GM18867 (cell line): ENCODE measurements at regions not wholly inside any gene's neighbourhood (a gene's known extent, or its start where the extent isn't known, plus 50 kb on each side); places are given as distances from the start of the nearest gene placed in this dataset.
"Not testable (repeated sequence)": the region's sequence is repeated elsewhere in the genome, so short reads cannot be mapped to it uniquely, and the experiment has no call there.

Source experiments
- ATAC-seq: cut with Tn5 transposase; IDR thresholded peaks from one replicate; pipeline ENCODE4 v1.9.1; 2021; ENCODE audit warnings: mild to moderate bottlenecking, moderate library complexity; ENCODE audit not compliant: unreplicated experiment

DNA sequence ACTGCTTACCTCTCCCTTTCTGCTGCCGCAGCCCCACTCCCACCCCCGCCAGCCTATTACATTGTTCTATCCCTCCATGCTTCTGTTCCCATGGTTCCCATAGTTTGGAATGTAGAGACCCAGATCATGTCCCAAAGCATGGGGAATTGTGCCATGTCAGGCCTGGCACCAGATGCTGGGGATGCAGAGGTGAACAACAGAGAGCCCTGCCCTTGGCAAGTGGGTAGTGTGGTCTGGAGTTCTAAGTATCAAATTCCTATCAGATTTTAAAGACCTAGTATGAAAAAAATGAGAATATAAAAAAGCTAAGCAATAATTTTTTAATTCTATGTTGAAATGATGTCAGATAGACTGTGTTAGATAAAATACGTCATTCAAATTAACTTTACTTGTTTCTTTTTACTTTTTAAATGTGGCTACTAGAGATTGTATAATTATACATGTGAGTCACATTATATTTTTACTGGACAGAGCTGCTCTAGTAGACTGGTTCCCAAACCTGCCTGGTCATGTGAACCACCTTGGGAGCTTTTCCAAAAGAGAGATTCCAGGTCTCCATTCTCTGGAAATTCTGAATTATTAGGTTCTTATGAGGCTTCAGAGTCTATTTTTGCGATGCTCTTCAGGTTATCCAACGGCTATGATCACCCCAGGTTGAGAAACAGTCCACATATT, 113.0 kb upstream of the DAB1 start:
- no peak for ATAC-seq

GRCh38 chr1:57532299-57532698, 108.4 kb upstream of the DAB1 start:
- ATAC-seq, result no peak

GRCh38 chr1:57530911-57531260, 107.0 kb upstream of the DAB1 start:
- not testable (repeated sequence) for ATAC-seq

DNA sequence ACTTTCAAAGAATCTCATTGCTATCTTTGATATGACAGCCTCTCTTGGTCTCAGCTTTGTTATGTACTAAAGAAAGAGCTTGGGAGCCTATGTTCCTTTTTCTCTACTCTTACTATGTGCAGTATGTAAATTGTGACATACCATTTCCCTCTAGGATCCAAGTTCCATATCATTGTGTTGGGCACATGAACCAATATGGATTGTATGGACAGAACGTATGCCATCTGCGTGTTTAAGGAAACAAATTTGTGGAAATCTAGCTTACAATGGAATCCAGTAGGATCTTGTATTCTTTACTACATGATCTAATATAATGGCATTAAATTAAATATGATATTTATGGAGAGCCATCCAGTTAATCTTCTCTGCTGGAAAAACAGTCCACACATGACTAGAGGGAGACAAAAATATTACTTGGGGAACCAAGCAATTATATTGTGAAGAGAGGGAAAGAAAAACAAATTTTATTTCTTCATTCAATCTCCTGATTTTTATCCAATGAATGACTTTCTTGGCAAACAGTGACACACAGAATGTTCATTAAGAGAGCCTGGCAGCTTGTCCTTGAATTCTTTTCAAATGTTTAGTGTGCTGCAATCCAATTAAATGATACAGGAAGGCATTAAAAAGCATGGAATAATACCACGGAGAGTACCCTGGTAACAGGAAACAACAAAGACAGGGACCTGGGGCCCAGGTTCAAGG, 106.5 kb upstream of the DAB1 start:
- ATAC-seq, result no peak

GRCh38 chr1:57522575-57522974, 98.7 kb upstream of the DAB1 start:
- ATAC-seq, result no peak

- no peak for ATAC-seq
Observed at GRCh38 chr1:57520743-57521515, 97.1 kb upstream of the DAB1 start.

- no peak for ATAC-seq
Observed at GRCh38 chr1:57518496-57518895, 94.6 kb upstream of the DAB1 start.

GRCh38 chr1:57517587-57518374, 93.9 kb upstream of the DAB1 start:
- no peak for ATAC-seq

- ATAC-seq, result no peak
Observed at GRCh38 chr1:57512386-57512785, 88.5 kb upstream of the DAB1 start.

DNA sequence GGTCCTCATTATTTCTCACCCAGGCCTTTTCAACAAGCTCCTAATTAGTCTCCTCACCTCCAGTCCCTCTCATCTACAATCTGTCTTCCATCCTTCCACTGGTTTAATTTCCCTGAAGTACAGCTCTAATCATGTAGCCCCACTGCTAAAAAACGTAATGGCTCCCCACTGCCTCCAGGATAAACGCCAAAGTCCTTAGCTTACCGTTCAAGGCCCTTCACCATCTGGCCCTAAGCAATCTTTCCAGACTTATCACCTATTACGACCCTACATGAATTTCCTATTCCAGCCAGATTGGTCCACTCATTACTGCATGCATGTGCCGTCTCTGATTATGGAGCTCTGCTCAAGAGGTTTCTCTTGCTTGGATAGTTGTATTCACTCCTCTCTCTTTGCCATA, 83.1 kb upstream of the DAB1 start:
- no peak for ATAC-seq

GRCh38 chr1:57503337-57503736, 79.5 kb upstream of the DAB1 start:
- ATAC-seq, result no peak

- ATAC-seq, result no peak
Observed at GRCh38 chr1:57500136-57500830, 76.4 kb upstream of the DAB1 start.

DNA sequence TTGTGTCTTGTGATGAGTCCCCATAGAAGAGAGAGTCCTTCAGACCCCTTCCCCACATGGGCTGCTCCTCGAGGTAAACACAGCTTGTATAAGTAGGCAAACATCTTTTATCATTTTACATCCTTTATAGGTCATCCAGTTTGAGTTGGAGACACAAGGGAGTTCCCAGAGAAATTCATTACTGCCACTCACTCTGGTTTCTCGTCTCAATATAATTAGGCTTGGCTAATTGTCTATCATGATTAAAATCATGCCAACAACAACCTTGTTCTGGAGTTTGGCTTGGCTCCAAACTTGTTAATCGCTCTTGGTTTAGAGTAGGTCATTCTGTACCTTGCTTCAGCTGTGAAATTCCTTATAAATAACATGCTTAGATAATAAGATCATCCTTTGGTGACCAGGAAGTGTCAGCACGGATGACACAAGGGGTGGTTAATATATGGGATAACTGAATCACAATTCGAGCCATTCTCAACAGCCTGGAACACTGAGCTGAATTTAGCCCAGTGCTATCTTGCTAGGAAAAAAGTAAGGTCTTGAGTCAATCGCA, 70.7 kb upstream of the DAB1 start:
- ATAC-seq, result no peak

- no peak for ATAC-seq
Observed at GRCh38 chr1:57492586-57493226, 68.8 kb upstream of the DAB1 start.

GRCh38 chr1:57489358-57490036, 65.6 kb upstream of the DAB1 start:
- ATAC-seq, result no peak

GRCh38 chr1:57485643-57486042, 61.8 kb upstream of the DAB1 start:
- no peak for ATAC-seq

GRCh38 chr1:57483954-57484353, 60.1 kb upstream of the DAB1 start:
- no peak for ATAC-seq

GRCh38 chr1:57479471-57479870, 55.6 kb upstream of the DAB1 start:
- no peak for ATAC-seq

DNA sequence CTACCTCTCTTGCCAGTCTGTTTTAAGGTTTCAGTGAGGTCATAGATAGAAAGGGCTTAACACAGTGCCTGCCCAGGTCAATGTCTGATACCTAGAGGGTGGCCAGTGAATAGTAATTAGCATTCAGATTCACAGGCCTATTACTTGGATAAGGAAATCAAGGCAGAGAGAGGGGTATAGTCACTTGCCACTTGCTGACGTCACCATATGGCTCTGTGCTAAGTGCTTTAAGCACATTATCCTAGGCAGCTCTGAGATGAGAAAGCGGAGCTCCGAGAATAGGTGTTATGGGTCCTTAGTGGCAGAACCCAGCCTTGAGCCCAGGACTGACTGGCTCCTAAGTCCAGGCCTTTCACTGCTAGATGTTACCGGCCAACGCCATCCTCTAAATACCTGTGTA, 51.5 kb upstream of the DAB1 start:
- no peak for ATAC-seq
